ENCODE measurements at regions not wholly inside any gene's neighbourhood (a gene's known extent, or its start where the extent isn't known, plus 50 kb on each side); places are given as distances from the start of the nearest gene placed in this dataset.

GRCh38 chr15:88975891-88976290 is 62.7 kb upstream of the MFGE8 start:
- POLR2A ChIA-PET, result no interaction called here
- H3K27me3 ChIP-seq (replicated peaks; ENCODE audit: control insufficient read depth, insufficient read depth, low read length), result no peaks in the 10 kb centered on the region
- CTCF ChIA-PET, result no interaction called here
- H3K36me3 Mint-ChIP-seq (ENCODE audit: insufficient read depth, unreplicated experiment), result peaks cover 21% of the 10 kb centered on the region
- H3K27ac Mint-ChIP-seq (ENCODE audit: unreplicated experiment), result no peak overlapping the region
- H3K4me3 ChIP-seq (ENCODE audit: low read depth, low read length), result no peak overlapping the region
- H3K27me3 Mint-ChIP-seq (ENCODE audit: insufficient read depth, unreplicated experiment), result no peaks in the 10 kb centered on the region
- H3K4me1 Mint-ChIP-seq (ENCODE audit: low read depth, unreplicated experiment), result peaks cover 6% of the 10 kb centered on the region
- BruUV-seq (replicated peaks), result no TSS peak
- TF ChIP-seq CTCF (IDR thresholded peaks at IDR 0.05; ENCODE audit: insufficient read depth in 1 of 2, low read depth in 1 of 2, low read length in 1 of 2, severe bottlenecking in 1 of 2, unreplicated experiment in 1 of 2), result no peak
- H3K9me3 Mint-ChIP-seq (ENCODE audit: unreplicated experiment), result peaks cover 7% of the 10 kb centered on the region
- intact Hi-C loops (cut with micrococcal nuclease; ENCODE audit: unreplicated experiment), result loop anchor here (2.0 kb wide), 1 partner anchor 63 kb away; the partner anchor contains the start of gene MFGE8
- no peak overlapping the region for H3K4me3 Mint-ChIP-seq (ENCODE audit: unreplicated experiment)
- H3K36me3 ChIP-seq (ENCODE audit: control insufficient read depth, insufficient read depth, low read length), result peaks cover 2% of the 10 kb centered on the region; the same call in 1 of the 2 replicates
- peaks cover 51% of the 10 kb centered on the region for H3K4me1 ChIP-seq
- no peak for DNase-seq
- H3K9me3 ChIP-seq, result peaks cover 20% of the 10 kb centered on the region

DNA sequence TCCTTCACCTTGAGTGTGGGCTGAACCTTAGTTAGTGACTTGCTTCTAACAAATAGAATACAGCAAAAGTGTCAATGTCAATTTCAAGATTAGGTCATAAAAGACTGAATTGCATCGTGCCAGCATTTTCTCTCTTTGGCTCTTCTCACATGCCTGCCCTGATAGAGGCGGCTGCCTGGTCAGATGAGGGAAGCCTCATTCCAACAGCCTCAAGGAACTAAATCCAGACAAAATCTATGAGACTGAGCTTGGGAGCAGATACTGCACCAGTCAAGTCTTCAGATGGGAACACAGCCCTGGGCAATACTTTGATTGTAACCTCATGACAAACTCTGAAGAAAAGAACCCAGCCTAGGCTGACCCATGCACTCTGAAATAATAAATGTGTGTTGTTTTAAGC is 63.5 kb upstream of the MFGE8 start:
- CTCF ChIA-PET, result interaction anchor here (0.9 kb wide), 1 partner anchor 72 kb away, joined by 4 read pairs; no protein-coding TSS in a partner anchor
- H3K27ac Mint-ChIP-seq (ENCODE audit: unreplicated experiment), result peak overlapping the region; percentile 61
- intact Hi-C loops (cut with micrococcal nuclease; ENCODE audit: unreplicated experiment), result no loop called here
- Histone ChIP-seq H3K4me3 (ENCODE audit: low read depth, low read length) (no peak overlapping the region), H3K27me3 (replicated peaks; ENCODE audit: control insufficient read depth, insufficient read depth, low read length) (no peaks in the 10 kb centered on the region), H3K4me1 (peaks cover 58% of the 10 kb centered on the region), H3K36me3 (ENCODE audit: control insufficient read depth, insufficient read depth, low read length) (peaks cover 2% of the 10 kb centered on the region; the same call in 1 of the 2 replicates), H3K9me3 (peaks cover 19% of the 10 kb centered on the region)
- BruUV-seq (replicated peaks), result no TSS peak
- H3K9me3 Mint-ChIP-seq (ENCODE audit: unreplicated experiment), result peaks cover 4% of the 10 kb centered on the region
- H3K36me3 Mint-ChIP-seq (ENCODE audit: insufficient read depth, unreplicated experiment), result peaks cover 22% of the 10 kb centered on the region
- no peak overlapping the region for H3K4me3 Mint-ChIP-seq (ENCODE audit: unreplicated experiment)
- DNase-seq, result no peak
- no peaks in the 10 kb centered on the region for H3K27me3 Mint-ChIP-seq (ENCODE audit: insufficient read depth, unreplicated experiment)
- peaks cover 11% of the 10 kb centered on the region for H3K4me1 Mint-ChIP-seq (ENCODE audit: low read depth, unreplicated experiment)
- TF ChIP-seq CTCF (IDR thresholded peaks at IDR 0.05; ENCODE audit: insufficient read depth in 1 of 2, low read depth in 1 of 2, low read length in 1 of 2, severe bottlenecking in 1 of 2, unreplicated experiment in 1 of 2), result no peak
- POLR2A ChIA-PET, result no interaction called here

DNA sequence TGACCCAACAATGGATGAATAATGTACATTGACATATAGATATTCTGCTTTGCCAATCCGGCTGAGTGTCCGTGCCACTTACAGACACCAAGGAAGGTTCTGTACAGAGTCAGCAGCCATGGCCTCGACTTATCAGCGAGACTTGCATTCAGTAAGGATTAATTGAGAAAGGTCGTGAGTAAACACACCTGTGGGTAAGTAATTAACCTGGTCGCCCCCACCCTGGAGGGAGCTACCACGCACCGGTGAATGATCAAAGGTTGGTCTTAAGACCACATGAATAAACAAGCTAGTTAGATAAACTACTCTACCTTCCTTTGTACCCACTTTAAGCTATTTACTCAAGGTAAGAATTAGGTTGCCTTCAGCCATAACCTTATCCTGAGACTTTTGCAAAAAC is 66.5 kb upstream of the MFGE8 start:
- ChIA-PET CTCF (no interaction called here), POLR2A (interaction anchor here (0.6 kb wide), 1 partner anchor 18 kb away, joined by 3 read pairs; no protein-coding TSS in a partner anchor)
- Histone ChIP-seq H3K36me3 (ENCODE audit: control insufficient read depth, insufficient read depth, low read length) (no peaks in the 10 kb centered on the region), H3K4me3 (ENCODE audit: low read depth, low read length) (no peak overlapping the region), H3K27me3 (replicated peaks; ENCODE audit: control insufficient read depth, insufficient read depth, low read length) (no peaks in the 10 kb centered on the region), H3K9me3 (peaks cover 9% of the 10 kb centered on the region), H3K4me1 (peaks cover 79% of the 10 kb centered on the region)
- intact Hi-C loops (cut with micrococcal nuclease; ENCODE audit: unreplicated experiment), result no loop called here
- H3K36me3 Mint-ChIP-seq (ENCODE audit: insufficient read depth, unreplicated experiment), result peaks cover 6% of the 10 kb centered on the region
- no TSS peak for BruUV-seq (replicated peaks)
- H3K4me1 Mint-ChIP-seq (ENCODE audit: low read depth, unreplicated experiment), result peaks cover 19% of the 10 kb centered on the region
- no peaks in the 10 kb centered on the region for H3K9me3 Mint-ChIP-seq (ENCODE audit: unreplicated experiment)
- H3K4me3 Mint-ChIP-seq (ENCODE audit: unreplicated experiment), result no peak overlapping the region
- peak overlapping the region; percentile 83 for H3K27ac Mint-ChIP-seq (ENCODE audit: unreplicated experiment)
- no peaks in the 10 kb centered on the region for H3K27me3 Mint-ChIP-seq (ENCODE audit: insufficient read depth, unreplicated experiment)
- no peak for TF ChIP-seq CTCF (IDR thresholded peaks at IDR 0.05; ENCODE audit: insufficient read depth in 1 of 2, low read depth in 1 of 2, low read length in 1 of 2, severe bottlenecking in 1 of 2, unreplicated experiment in 1 of 2)
- peak; percentile 63 to 87 for DNase-seq

Data from Caco-2 (cell line).